Psoas muscle (tissue), 7 donors: ENCODE measurements at regions not wholly inside any gene's neighbourhood (a gene's known extent, or its start where the extent isn't known, plus 50 kb on each side); places are given as distances from the start of the nearest gene placed in this dataset.

Experiments
- ATAC-seq, 4 donors: fragments of 200-7000 bp; cut with Tn5 transposase; one replicate each; pipeline ENCODE4 v1.9.1; 2020; ENCODE audit warnings: moderate library complexity in 3 of 4, mild to moderate bottlenecking in 2 of 4
- DNase-seq, 2 donors: peaks; one replicate each; pipeline ENCODE4 v3.0.0-alpha.2; 2020
- H3K27ac ChIP-seq: fragments of 200-600 bp; one replicate; pipeline ENCODE4 v1.8.0; 2022
- H3K27me3 ChIP-seq, 3 donors: fragments of 200-600 bp in 1 of 3; one replicate each; pipeline versions ENCODE4 v1.6.1 to v1.8.0; 2013 to 2022; ENCODE audit warnings: low read length in 2 of 3, mild to moderate bottlenecking in 2 of 3, moderate library complexity in 1 of 3; ENCODE audit not compliant: insufficient read depth in 3 of 3
- H3K36me3 ChIP-seq, 2 donors: fragments of 200-600 bp in 1 of 2; one replicate each; pipeline versions ENCODE4 v1.6.1 to v1.8.0; 2013 to 2022; ENCODE audit warnings: low read depth in 1 of 2, mild to moderate bottlenecking in 1 of 2, moderate library complexity in 1 of 2; ENCODE audit not compliant: insufficient read depth in 1 of 2
- H3K4me1 ChIP-seq: fragments of 200-600 bp; one replicate; pipeline ENCODE4 v1.8.0; 2022
- H3K4me3 ChIP-seq: fragments of 200-600 bp; one replicate; pipeline ENCODE4 v1.8.0; 2022; ENCODE audit warnings: mild to moderate bottlenecking
- H3K9me3 ChIP-seq: fragments of 200-600 bp; one replicate; pipeline ENCODE4 v1.8.0; 2022
- CTCF ChIP-seq: fragments of 200-600 bp; IDR thresholded peaks from one replicate; pipeline ENCODE4 v1.8.0; 2022; ENCODE audit warnings: antibody characterized with exemption
- WGBS, 3 donors: extraction: QIAGEN DNeasy Blood & Tissue Kit; methylation state at CpG; one replicate each; pipeline versions ENCODE4 v1.1.6 to v1.1.7; 2013; 5-methylcytosine and 5-hydroxymethylcytosine counted together
- intact Hi-C, 2 donors: fragments of 100-400 bp; cut with DNase I; formaldehyde crosslinking; loops; one replicate each; pipeline versions ENCODE4 v1.11.0 to v1.14.2; 2022
- donor health status: healthy with polysubstance abuse.
- donor health status: DM: no; HTN: no; CAD: no; lungs with moderate emphysema.
- donor health status: Bipolar disorder and iron deficiency.
- donor health status: healthy.
- donor health status: DM: yes; HTN: yes; CAD: no.
- donor health status: DM: no; HTN: no; CAD: no.
- donor health status: DM: yes; HTN: yes; CAD: no.

- intact Hi-C loops, result no loop called here
- no peak overlapping the region for H3K27ac ChIP-seq
- no peaks in the 10 kb centered on the region for H3K9me3 ChIP-seq
- WGBS, 3 donors, result 86 to 98% (median 94%) methylated on average over 1 of the region's 1 CpG
- no peaks in the 10 kb centered on the region for H3K36me3 ChIP-seq
- H3K4me1 ChIP-seq, result no peaks in the 10 kb centered on the region
- no peaks in the 10 kb centered on the region for H3K27me3 ChIP-seq
- no peak for DNase-seq
- TF ChIP-seq CTCF, result no peak
- no peak overlapping the region for H3K4me3 ChIP-seq
- no peak for ATAC-seq
Observed at GRCh38 chr18:30527917-30528316, 514.6 kb downstream of the DSC3 start.

- intact Hi-C loops, result no loop called here
- 61 to 63% (median 62%) methylated on average over 1 of the region's 1 CpG for WGBS, 3 donors
Observed at GRCh38 chr18:30527226-30527625, 515.3 kb downstream of the DSC3 start.

GRCh38 chr18:30522288-30522929 lies 520.1 kb downstream of the DSC3 start:
- Histone ChIP-seq H3K27me3 (no peaks in the 10 kb centered on the region), H3K27ac (no peak overlapping the region), H3K4me3 (no peak overlapping the region), H3K4me1 (no peaks in the 10 kb centered on the region), H3K36me3 (no peaks in the 10 kb centered on the region), H3K9me3 (no peaks in the 10 kb centered on the region)
- ATAC-seq, result no peak
- DNase-seq, result no peak
- 78 to 80% (median 80%) methylated on average over 4 of the region's 4 CpGs for WGBS, 3 donors
- intact Hi-C loops, result no loop called here
- TF ChIP-seq CTCF, result no peak

More at GRCh38 chr18:30527226-30527625, 515.3 kb downstream of the DSC3 start:
- TF ChIP-seq CTCF, result no peak
- no peak overlapping the region for H3K27ac ChIP-seq
- ATAC-seq (no peak), DNase-seq (no peak)
- no peaks in the 10 kb centered on the region for H3K36me3 ChIP-seq
- H3K27me3 ChIP-seq, result no peaks in the 10 kb centered on the region
- no peaks in the 10 kb centered on the region for H3K9me3 ChIP-seq
- H3K4me1 ChIP-seq, result no peaks in the 10 kb centered on the region
- no peak overlapping the region for H3K4me3 ChIP-seq

GRCh38 chr18:30514059-30514458 lies 528.5 kb downstream of the DSC3 start:
- ATAC-seq (no peak), DNase-seq (no peak)
- no peaks in the 10 kb centered on the region for H3K9me3 ChIP-seq
- TF ChIP-seq CTCF, result no peak
- H3K4me3 ChIP-seq, result no peak overlapping the region
- no peak overlapping the region for H3K27ac ChIP-seq
- no peaks in the 10 kb centered on the region for H3K36me3 ChIP-seq
- intact Hi-C loops, result no loop called here
- no peaks in the 10 kb centered on the region for H3K4me1 ChIP-seq
- 33 to 41% (median 38%) methylated on average over 2 of the region's 2 CpGs for WGBS, 3 donors
- no peaks in the 10 kb centered on the region for H3K27me3 ChIP-seq

GRCh38 chr18:30512872-30513271 lies 529.7 kb downstream of the DSC3 start:
- Histone ChIP-seq H3K27me3 (no peaks in the 10 kb centered on the region), H3K36me3 (no peaks in the 10 kb centered on the region), H3K4me3 (no peak overlapping the region), H3K4me1 (no peaks in the 10 kb centered on the region), H3K27ac (no peak overlapping the region), H3K9me3 (no peaks in the 10 kb centered on the region)
- no peak for TF ChIP-seq CTCF
- intact Hi-C loops, result no loop called here
- DNase-seq (no peak), ATAC-seq (no peak)
- WGBS, 3 donors, result 58 to 72% (median 67%) methylated on average over 4 of the region's 4 CpGs
